Right cardiac atrium (tissue), 5 donors: ENCODE measurements at regions not wholly inside any gene's neighbourhood (a gene's known extent, or its start where the extent isn't known, plus 50 kb on each side); places are given as distances from the start of the nearest gene placed in this dataset.

Experiments used
- ATAC-seq, 2 donors: fragments of 200-7000 bp; cut with Tn5 transposase; one replicate each; pipeline versions ENCODE4 v1.8.0 to v1.9.1; 2020; ENCODE audit warnings: moderate library complexity in 2 of 2, mild to moderate bottlenecking in 1 of 2
- DNase-seq, 3 donors: peaks; one replicate each; pipeline ENCODE4 v3.0.0-alpha.2; 2020
- H3K27ac ChIP-seq: one replicate; pipeline ENCODE4 v1.5.1; 2013; ENCODE audit warnings: mild to moderate bottlenecking, low read length, control low read depth, moderate library complexity
- H3K27me3 ChIP-seq: one replicate; pipeline ENCODE4 v1.6.1; 2013; ENCODE audit not compliant: control insufficient read depth, insufficient read depth
- H3K4me1 ChIP-seq: one replicate; pipeline ENCODE4 v1.6.1; 2013; ENCODE audit warnings: low read length; ENCODE audit not compliant: control insufficient read depth, insufficient read depth
- H3K4me3 ChIP-seq: one replicate; pipeline ENCODE4 v1.5.1; 2013; ENCODE audit warnings: low read length, control low read depth
- H3K9me3 ChIP-seq: one replicate; pipeline ENCODE4 v1.6.1; 2013; ENCODE audit warnings: low read length; ENCODE audit not compliant: control insufficient read depth
- WGBS: extraction: QIAGEN DNeasy Blood & Tissue Kit; methylation state at CpG from one replicate; pipeline ENCODE4 v1.1.7; 2013; 5-methylcytosine and 5-hydroxymethylcytosine counted together
- intact Hi-C, 4 donors: fragments of 100-400 bp; cut with DNase I; formaldehyde crosslinking; loops; one replicate each; pipeline versions ENCODE4 v1.11.0 to v1.14.0; 2022 to 2023
- donor health status: healthy with polysubstance abuse.
- donor health status: DM: no; HTN: yes; CAD: no.
- donor health status: DM: no; HTN: no; CAD: no.
- donor health status: DM: no; HTN: yes; CAD: no; lungs with severe emphysema.
- donor health status: DM: yes; HTN: yes; CAD: no.

- ATAC-seq, result peak in 1 of 2 donors; percentile 14
- 46% methylated on average over 5 of the region's 5 CpGs for WGBS
- no peaks in the 10 kb centered on the region for H3K9me3 ChIP-seq
Observed at GRCh38 chr18:67266246-67267237, 250.0 kb downstream of the DSEL start.

GRCh38 chr18:67265464-67266245 lies 250.9 kb downstream of the DSEL start:
- WGBS, result 47% methylated on average over 5 of the region's 5 CpGs
- no peak for DNase-seq
- no peak overlapping the region for H3K27ac ChIP-seq
- H3K27me3 ChIP-seq, result no peaks in the 10 kb centered on the region
- intact Hi-C loops, result no loop called here
- no peaks in the 10 kb centered on the region for H3K9me3 ChIP-seq
- H3K4me1 ChIP-seq, result no peaks in the 10 kb centered on the region
- H3K4me3 ChIP-seq, result no peak overlapping the region
- peak; percentile 45 to 74 for ATAC-seq

More at GRCh38 chr18:67266246-67267237, 250.0 kb downstream of the DSEL start:
- no peak overlapping the region for H3K4me3 ChIP-seq
- no peak overlapping the region for H3K27ac ChIP-seq
- H3K27me3 ChIP-seq, result no peaks in the 10 kb centered on the region
- intact Hi-C loops, result no loop called here
- DNase-seq, result no peak
- no peaks in the 10 kb centered on the region for H3K4me1 ChIP-seq

GRCh38 chr18:67261931-67262552 lies 254.5 kb downstream of the DSEL start:
- WGBS, result 87% methylated on average over 3 of the region's 3 CpGs
- ATAC-seq (no peak), DNase-seq (no peak)
- Histone ChIP-seq H3K4me1 (no peaks in the 10 kb centered on the region), H3K27me3 (no peaks in the 10 kb centered on the region), H3K4me3 (no peak overlapping the region), H3K9me3 (no peaks in the 10 kb centered on the region), H3K27ac (no peak overlapping the region)
- intact Hi-C loops, result no loop called here

- DNase-seq, result no peak
- Histone ChIP-seq H3K4me3 (no peak overlapping the region), H3K4me1 (no peaks in the 10 kb centered on the region), H3K27me3 (no peaks in the 10 kb centered on the region), H3K27ac (no peak overlapping the region), H3K9me3 (no peaks in the 10 kb centered on the region)
- intact Hi-C loops, result no loop called here
- 79% methylated on average over 5 of the region's 5 CpGs for WGBS
- no peak for ATAC-seq
Observed at GRCh38 chr18:67260841-67261240, 255.7 kb downstream of the DSEL start.

- no peaks in the 10 kb centered on the region for H3K4me1 ChIP-seq
- DNase-seq (no peak), ATAC-seq (no peak)
- WGBS, result 86% methylated on average over 9 of the region's 9 CpGs
- H3K27ac ChIP-seq, result no peak overlapping the region
- H3K27me3 ChIP-seq, result no peaks in the 10 kb centered on the region
- no peak overlapping the region for H3K4me3 ChIP-seq
- no peaks in the 10 kb centered on the region for H3K9me3 ChIP-seq
- intact Hi-C loops, result no loop called here
Observed at GRCh38 chr18:67250776-67251424, 265.6 kb downstream of the DSEL start.

GRCh38 chr18:67243799-67244587 lies 272.5 kb downstream of the DSEL start:
- no peak for ATAC-seq
- intact Hi-C loops, result no loop called here

GRCh38 chr18:67242001-67242400 lies 274.5 kb downstream of the DSEL start:
- Histone ChIP-seq H3K27me3 (no peaks in the 10 kb centered on the region), H3K27ac (no peak overlapping the region), H3K4me3 (no peak overlapping the region), H3K9me3 (no peaks in the 10 kb centered on the region), H3K4me1 (no peaks in the 10 kb centered on the region)
- WGBS, result 93% methylated on average over 3 of the region's 3 CpGs
- ATAC-seq (no peak), DNase-seq (no peak)
- intact Hi-C loops, result no loop called here

More at GRCh38 chr18:67243799-67244587, 272.5 kb downstream of the DSEL start:
- peak overlapping the region; percentile 13 for H3K4me3 ChIP-seq
- no peaks in the 10 kb centered on the region for H3K4me1 ChIP-seq
- no peak overlapping the region for H3K27ac ChIP-seq
- no peaks in the 10 kb centered on the region for H3K27me3 ChIP-seq
- H3K9me3 ChIP-seq, result no peaks in the 10 kb centered on the region
- WGBS, result 23% methylated on average over 3 of the region's 3 CpGs
- DNase-seq, result no peak

- no peak overlapping the region for H3K4me3 ChIP-seq
- intact Hi-C loops, result no loop called here
- no peaks in the 10 kb centered on the region for H3K27me3 ChIP-seq
- no peaks in the 10 kb centered on the region for H3K9me3 ChIP-seq
- WGBS, result 60% methylated on average over 1 of the region's 1 CpG
- no peaks in the 10 kb centered on the region for H3K4me1 ChIP-seq
- ATAC-seq (no peak), DNase-seq (no peak)
- H3K27ac ChIP-seq, result no peak overlapping the region
Observed at GRCh38 chr18:67241299-67241698, 275.2 kb downstream of the DSEL start.

- DNase-seq (no peak), ATAC-seq (no peak)
- Histone ChIP-seq H3K27ac (no peak overlapping the region), H3K4me1 (no peaks in the 10 kb centered on the region), H3K27me3 (no peaks in the 10 kb centered on the region), H3K9me3 (no peaks in the 10 kb centered on the region), H3K4me3 (no peak overlapping the region)
- 89% methylated on average over 7 of the region's 7 CpGs for WGBS
- intact Hi-C loops, result no loop called here
Observed at GRCh38 chr18:67239826-67240225, 276.7 kb downstream of the DSEL start.

- no peak for ATAC-seq
- no peak overlapping the region for H3K27ac ChIP-seq
- H3K4me3 ChIP-seq, result no peak overlapping the region
- intact Hi-C loops, result no loop called here
- 79% methylated on average over 1 of the region's 1 CpG for WGBS
- no peak for DNase-seq
- H3K4me1 ChIP-seq, result no peaks in the 10 kb centered on the region
- H3K27me3 ChIP-seq, result no peaks in the 10 kb centered on the region
- H3K9me3 ChIP-seq, result no peaks in the 10 kb centered on the region
Observed at GRCh38 chr18:67232991-67233390, 283.5 kb downstream of the DSEL start.
